Dermis microvascular lymphatic vessel endothelial cell (primary cell): ENCODE measurements at regions not wholly inside any gene's neighbourhood (a gene's known extent, or its start where the extent isn't known, plus 50 kb on each side); places are given as distances from the start of the nearest gene placed in this dataset.
A peak's percentile ranks its signal among the peaks of the same experiment; 100 is the strongest.

Experiments
- DNase-seq, 2 donors: peaks; one replicate each; pipeline versions ENCODE4 v3.0.0 to v3.0.0-alpha.2; 2010; ENCODE audit warnings: low read depth in 2 of 2

GRCh38 chr11:29314211-29314610 lies 702.6 kb downstream of the KCNA4 start:
- DNase-seq, result no peak

DNA sequence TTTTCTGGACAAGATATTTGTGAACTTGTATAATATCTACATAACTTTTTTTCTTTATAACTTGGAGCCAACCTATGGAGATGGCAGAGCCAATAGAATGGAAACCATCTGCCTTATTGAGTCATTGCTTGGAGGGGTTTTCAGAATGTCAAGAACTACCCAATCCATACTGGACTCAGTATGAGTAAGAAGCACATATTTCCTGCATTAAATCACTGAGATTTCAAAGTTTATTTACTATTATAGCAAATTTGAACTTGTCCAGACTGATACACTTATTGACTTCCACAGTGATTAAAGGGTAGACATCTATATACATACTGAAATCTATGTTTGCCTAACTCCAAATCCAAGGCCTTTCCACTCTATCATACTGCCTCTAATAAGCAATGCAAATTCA lies 704.0 kb downstream of the KCNA4 start:
- no peak for DNase-seq

DNA sequence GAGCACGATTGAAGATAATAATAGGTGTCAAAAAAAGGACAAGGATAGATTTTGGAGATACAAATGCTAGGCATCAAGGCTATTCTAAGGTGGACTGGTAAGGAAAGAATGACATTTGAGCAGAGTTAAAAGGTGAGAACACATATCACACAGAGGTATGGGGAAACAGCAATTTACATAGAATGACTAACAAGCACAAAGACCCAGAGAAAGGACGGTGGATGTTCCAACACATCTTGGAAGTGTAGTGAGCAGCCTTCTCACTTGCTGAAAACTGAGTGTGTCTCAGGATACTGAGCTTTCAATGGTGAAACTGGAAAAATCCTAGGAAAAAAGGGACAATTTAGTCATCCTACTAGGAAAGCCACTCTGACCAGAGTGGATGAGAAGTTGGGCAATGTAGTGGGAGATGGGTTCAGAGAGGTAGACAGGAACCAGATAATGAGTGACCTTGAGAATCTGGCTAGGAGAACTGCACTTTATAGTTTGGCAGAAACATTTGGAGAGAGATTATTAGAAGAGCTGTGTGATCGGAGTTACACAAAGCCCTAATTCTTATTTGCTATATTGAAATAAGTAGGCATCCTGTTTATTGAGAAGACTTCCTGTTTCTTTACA lies 706.0 kb downstream of the KCNA4 start:
- DNase-seq, result no peak

GRCh38 chr11:29309992-29310391 lies 706.8 kb downstream of the KCNA4 start:
- DNase-seq, result peak in 1 of 2 donors; percentile 29

GRCh38 chr11:29306527-29306926 lies 710.3 kb downstream of the KCNA4 start:
- DNase-seq, result peak in 1 of 2 donors; percentile 72

DNA sequence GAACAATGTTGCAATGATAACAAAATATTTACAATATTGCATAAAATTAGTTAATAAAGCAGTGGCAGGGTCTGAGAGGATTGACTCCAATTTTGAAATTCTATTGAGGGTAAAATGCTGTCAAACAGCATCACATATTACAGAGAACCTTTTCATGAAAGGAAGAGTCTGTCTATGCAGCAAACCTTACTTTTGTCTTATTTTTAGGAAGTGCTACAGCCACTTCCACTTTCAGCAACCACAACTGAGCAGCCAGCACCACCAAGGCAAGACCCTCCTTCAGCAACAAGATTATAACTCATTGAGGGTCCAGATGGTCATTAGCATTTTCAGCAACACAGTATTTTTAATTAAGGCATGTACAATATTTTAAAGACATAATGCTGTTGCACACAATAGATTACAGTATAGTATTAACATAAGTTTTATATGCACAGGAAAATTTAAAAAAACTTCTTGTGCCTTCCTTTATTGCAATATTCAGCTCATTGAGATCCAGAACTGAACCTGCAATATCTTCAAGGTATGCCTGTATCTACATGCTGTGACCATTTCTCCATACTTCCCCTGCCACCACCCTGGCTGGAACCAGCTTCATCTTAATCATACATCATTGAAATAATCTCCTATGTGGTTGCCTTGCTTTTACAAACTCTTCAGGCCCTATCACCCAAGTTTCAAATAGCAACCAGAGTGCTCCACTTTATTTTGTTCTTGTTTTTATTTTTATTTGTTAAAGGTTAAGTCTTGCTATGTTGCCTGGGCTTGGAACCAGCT lies 711.2 kb downstream of the KCNA4 start:
- no peak for DNase-seq

DNA sequence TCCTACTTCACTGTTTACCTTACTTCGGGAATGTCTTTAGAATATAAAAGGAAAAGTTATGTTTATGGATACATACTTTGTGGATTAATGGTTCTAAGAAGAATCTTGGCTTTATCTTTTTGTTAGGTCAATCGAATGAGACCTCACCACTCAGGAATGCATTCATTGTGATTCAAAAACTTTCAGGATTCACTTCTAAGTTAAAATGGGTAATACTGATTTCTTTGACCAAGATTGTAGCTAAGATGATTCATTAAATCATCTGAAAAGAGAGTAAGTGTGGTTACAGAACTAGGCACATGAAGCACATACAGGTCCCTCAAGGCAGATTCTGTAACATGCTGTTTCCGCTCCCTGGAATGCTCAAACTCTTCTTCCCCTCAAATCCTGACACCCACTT lies 716.4 kb downstream of the KCNA4 start:
- DNase-seq, result peak in 1 of 2 donors; percentile 17

DNA sequence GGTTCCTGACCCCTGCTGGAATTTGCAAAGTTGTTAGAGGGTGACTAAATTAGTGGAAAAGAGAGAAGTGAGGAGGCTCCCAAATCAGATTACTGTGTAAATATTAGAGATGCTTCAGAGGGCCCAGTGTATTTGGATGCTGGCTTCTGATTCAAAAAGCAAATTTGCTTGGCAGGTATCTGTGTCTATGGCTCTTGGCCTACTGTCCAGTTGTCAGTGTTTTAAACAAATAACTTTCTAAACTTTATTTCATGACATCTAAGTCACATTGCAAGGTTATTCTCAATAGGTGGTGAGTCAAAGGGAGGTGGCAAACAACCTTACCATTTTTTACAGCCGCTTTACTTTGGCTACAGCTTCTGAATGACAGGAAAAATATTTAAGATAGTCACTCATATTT lies 720.1 kb downstream of the KCNA4 start:
- DNase-seq, result no peak

GRCh38 chr11:29293825-29294224 lies 723.0 kb downstream of the KCNA4 start:
- DNase-seq, result peak; percentile 51 to 80

- DNase-seq, result peak; percentile 18 to 90
Measured at GRCh38 chr11:29282088-29282487, 734.7 kb downstream of the KCNA4 start.

- DNase-seq, result no peak
Measured at GRCh38 chr11:29281271-29281777, 735.5 kb downstream of the KCNA4 start.

- peak in 1 of 2 donors; percentile 67 for DNase-seq
Measured at GRCh38 chr11:29280452-29280851, 736.4 kb downstream of the KCNA4 start.

GRCh38 chr11:29279716-29280115 lies 737.1 kb downstream of the KCNA4 start:
- DNase-seq, result no peak

DNA sequence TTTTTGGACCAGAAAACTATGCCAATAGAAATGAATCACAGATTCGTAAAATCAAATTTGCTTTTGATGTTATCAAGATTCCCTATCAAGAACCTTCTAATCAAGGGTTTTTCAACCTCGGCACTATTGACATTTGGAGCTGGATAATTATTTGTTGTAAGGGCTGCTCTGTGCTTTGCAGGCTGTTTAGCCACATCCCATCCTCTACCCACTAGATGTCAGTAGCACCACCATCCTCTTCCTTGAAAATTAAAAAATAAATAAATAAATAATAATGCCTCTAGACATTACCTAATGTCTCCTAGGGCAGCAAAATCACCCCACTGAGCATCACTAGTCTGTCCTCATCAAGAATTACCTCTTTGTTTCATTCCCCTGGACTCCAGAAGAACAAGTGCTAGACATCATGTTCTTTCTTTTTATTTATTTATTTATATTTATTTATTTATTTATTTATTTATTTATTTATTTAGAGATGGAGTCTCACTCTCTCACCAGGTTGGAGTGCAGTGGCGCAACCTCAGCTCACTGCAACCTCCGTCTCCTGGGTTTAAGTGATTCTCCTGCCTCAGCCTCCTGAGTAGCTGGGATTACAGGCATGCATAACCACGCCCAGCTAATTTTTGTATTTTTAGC lies 744.7 kb downstream of the KCNA4 start:
- DNase-seq, result peak in 1 of 2 donors; percentile 43

DNA sequence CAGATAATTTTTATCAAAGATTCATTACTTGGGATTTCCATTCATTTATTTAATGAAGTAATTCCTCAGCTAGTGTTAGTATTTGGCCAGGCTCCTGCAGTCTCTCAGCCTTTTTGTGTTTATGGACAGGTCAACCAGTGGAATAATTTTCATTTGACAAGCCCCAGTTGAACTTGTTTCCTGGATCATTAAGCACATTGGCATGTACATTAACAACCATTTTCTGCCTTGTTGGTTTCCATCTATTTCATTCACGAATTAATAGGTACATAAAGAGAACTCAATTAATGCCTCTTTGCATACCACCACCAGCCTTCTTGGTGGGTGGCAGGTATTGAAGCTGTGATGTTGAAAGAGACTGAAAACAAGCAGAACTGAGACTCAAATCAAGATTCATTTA lies 745.2 kb downstream of the KCNA4 start:
- DNase-seq, result peak in 1 of 2 donors; percentile 7

- no peak for DNase-seq
Measured at GRCh38 chr11:29268733-29269132, 748.1 kb downstream of the KCNA4 start.

- DNase-seq, result no peak
Measured at GRCh38 chr11:29265792-29266191, 751.0 kb downstream of the KCNA4 start.

GRCh38 chr11:29265381-29265780 lies 751.4 kb downstream of the KCNA4 start:
- no peak for DNase-seq

- no peak for DNase-seq
Measured at GRCh38 chr11:29263971-29264682, 752.7 kb downstream of the KCNA4 start.

DNA sequence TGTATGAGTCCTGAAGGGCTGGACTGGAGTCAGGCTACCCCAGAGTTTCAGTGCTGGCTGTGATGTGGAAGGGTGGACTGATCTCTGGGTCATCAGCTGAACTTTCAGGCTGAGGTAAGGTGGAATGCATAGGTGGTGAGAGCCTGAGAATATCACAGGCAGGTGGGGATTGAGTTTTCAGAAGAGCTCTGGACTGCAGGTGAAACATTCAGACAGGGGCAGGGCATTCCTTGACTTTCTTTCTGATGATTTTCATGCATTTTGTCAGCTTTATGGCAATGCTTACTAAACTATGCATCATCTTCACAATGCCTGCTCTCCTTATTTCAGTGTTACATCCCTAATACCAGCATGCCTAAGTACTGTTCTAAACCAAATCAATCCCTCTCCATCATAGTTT lies 755.0 kb downstream of the KCNA4 start:
- DNase-seq, result no peak

DNA sequence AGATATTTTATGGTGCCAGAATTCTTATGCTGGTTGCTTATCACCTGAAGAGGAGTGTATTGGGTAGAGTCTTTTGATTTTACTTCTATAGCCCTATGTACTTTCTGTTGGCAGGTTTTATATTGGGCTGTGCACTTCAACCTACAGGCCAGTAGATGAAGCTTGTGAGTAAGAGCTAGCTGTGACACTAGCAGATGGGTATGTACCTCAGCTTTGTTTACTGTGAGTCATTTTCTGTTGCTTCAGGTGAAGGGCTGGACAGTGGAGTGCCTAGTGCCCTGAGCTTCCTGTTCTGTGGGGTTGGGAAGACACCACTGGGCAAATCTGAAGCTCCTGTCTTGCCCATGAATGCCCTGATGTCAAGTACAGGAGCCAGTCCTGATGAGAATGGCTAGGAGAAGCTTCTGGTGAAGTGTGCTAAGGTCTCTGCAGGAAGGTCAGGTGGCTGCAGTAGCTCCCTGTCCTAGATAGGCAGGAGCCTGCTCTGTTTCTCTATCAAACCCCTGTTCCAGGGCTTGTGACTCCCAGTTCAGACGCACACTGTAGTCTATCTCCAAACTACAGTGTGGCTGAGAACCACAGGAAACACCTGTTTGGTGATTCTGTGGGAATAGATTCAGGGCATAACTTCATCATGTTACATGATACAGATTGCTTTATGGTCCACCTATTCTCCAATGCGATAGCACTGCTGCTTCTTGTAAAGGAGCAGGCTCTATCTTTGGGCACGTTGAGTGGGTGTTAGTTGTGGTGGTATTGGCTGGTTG lies 755.7 kb downstream of the KCNA4 start:
- peak in 1 of 2 donors; percentile 56 for DNase-seq
